ENCODE measurements at regions not wholly inside any gene's neighbourhood (a gene's known extent, or its start where the extent isn't known, plus 50 kb on each side); places are given as distances from the start of the nearest gene placed in this dataset.

GRCh38 chr7:136555933-136556332 lies 312.5 kb upstream of the CHRM2 start:
- no peak for TF ChIP-seq POLR2A (IDR thresholded peaks at IDR 0.05)
- TF ChIP-seq, protein P1, sequence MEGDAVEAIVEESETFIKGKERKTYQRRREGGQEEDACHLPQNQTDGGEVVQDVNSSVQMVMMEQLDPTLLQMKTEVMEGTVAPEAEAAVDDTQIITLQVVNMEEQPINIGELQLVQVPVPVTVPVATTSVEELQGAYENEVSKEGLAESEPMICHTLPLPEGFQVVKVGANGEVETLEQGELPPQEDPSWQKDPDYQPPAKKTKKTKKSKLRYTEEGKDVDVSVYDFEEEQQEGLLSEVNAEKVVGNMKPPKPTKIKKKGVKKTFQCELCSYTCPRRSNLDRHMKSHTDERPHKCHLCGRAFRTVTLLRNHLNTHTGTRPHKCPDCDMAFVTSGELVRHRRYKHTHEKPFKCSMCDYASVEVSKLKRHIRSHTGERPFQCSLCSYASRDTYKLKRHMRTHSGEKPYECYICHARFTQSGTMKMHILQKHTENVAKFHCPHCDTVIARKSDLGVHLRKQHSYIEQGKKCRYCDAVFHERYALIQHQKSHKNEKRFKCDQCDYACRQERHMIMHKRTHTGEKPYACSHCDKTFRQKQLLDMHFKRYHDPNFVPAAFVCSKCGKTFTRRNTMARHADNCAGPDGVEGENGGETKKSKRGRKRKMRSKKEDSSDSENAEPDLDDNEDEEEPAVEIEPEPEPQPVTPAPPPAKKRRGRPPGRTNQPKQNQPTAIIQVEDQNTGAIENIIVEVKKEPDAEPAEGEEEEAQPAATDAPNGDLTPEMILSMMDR (IDR thresholded peaks at IDR 0.05 in 8 of 11, conservative IDR thresholded peaks at IDR 0.05 in 3 of 11), result no peak
- TF ChIP-seq POLR2AphosphoS5 (IDR thresholded peaks at IDR 0.05), result no peak
